ENCODE measurements at regions not wholly inside any gene's neighbourhood (a gene's known extent, or its start where the extent isn't known, plus 50 kb on each side); places are given as distances from the start of the nearest gene placed in this dataset.

DNA sequence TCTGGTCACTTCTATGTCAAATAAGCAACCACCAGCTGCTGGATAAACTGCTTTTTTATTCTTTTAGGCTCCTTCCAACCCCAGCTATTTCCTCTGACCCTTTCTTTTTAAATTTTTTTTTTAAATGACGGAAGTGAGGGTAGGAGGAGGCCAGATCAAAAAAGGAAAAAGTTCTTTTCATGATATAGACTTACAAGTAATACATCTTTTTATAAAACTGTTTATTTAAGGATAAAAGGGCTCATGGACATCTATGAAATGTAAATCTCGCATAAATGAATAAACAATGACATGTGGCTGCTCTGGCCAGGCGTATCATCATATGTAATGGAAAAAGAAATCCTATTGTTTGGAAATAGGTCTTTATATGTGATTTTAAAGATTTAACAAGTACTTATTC is 169.0 kb upstream of the ATP2B1 start:
- TF ChIP-seq, protein P1, sequence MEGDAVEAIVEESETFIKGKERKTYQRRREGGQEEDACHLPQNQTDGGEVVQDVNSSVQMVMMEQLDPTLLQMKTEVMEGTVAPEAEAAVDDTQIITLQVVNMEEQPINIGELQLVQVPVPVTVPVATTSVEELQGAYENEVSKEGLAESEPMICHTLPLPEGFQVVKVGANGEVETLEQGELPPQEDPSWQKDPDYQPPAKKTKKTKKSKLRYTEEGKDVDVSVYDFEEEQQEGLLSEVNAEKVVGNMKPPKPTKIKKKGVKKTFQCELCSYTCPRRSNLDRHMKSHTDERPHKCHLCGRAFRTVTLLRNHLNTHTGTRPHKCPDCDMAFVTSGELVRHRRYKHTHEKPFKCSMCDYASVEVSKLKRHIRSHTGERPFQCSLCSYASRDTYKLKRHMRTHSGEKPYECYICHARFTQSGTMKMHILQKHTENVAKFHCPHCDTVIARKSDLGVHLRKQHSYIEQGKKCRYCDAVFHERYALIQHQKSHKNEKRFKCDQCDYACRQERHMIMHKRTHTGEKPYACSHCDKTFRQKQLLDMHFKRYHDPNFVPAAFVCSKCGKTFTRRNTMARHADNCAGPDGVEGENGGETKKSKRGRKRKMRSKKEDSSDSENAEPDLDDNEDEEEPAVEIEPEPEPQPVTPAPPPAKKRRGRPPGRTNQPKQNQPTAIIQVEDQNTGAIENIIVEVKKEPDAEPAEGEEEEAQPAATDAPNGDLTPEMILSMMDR (IDR thresholded peaks at IDR 0.05), result no peak
- no peak overlapping the region for H3K27ac ChIP-seq
- intact Hi-C loops (cut with DNase I), result no loop called here
- H3K27me3 ChIP-seq, result no peaks in the 10 kb centered on the region
- no peaks in the 10 kb centered on the region for H3K4me1 ChIP-seq
- DNase-seq, result peak in 1 of 4 donors; percentile 37
- H3K9me3 ChIP-seq, result no peaks in the 10 kb centered on the region
- ATAC-seq, result no peak
- no peak overlapping the region for H3K4me3 ChIP-seq
- no peaks in the 10 kb centered on the region for H3K36me3 ChIP-seq

DNA sequence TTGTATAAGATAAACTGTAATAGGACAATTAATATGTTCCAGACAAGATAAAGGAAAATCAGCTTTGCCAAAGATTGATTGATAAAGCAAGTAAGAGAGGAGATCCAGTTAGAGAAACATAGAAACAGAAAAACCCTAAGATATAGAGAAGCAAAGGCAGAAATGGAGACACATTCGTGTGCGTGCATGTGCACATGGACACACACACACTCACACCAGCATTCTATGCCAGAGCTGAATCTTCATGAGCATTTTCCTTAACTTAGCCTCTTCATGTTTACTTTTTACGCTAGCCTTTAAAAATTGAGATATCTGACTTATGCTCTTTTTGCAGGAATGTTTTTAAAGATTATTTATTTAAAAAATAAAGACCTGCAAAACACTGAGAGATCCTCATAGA is 168.5 kb upstream of the ATP2B1 start:
- intact Hi-C loops (cut with DNase I), result no loop called here
- TF ChIP-seq, protein P1 (IDR thresholded peaks at IDR 0.05), result no peak
- Histone ChIP-seq H3K9me3 (no peaks in the 10 kb centered on the region), H3K4me1 (no peaks in the 10 kb centered on the region), H3K27ac (no peak overlapping the region), H3K27me3 (no peaks in the 10 kb centered on the region), H3K4me3 (no peak overlapping the region), H3K36me3 (no peaks in the 10 kb centered on the region)
- ATAC-seq, result no peak
- DNase-seq, result no peak

DNA sequence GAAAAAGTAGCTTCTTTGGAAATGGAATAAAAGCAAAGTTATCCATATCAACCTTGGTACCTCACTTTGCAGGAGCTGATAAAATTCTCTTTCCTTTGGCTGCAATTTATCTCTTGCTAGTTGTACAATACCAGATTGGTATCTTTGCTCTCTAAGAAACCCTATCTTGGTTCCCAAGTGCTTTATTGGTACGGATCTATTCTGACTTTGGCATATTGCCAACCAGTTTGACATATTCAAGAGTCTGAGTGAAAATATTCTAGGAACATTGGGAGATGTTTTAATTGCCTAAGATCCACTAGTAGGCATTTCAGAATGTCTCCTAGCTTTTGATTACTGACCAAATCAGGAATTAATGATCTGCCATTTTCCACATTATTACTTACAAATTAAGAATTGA is 167.2 kb upstream of the ATP2B1 start:
- DNase-seq, result no peak
- H3K36me3 ChIP-seq, result no peaks in the 10 kb centered on the region
- no peak for ATAC-seq
- intact Hi-C loops (cut with DNase I), result no loop called here
- no peak overlapping the region for H3K4me3 ChIP-seq
- TF ChIP-seq, protein P1 (IDR thresholded peaks at IDR 0.05), result no peak
- H3K4me1 ChIP-seq, result no peaks in the 10 kb centered on the region
- H3K9me3 ChIP-seq, result peaks cover 0 to 5% of the 10 kb centered on the region in 2 donors
- H3K27ac ChIP-seq, result no peak overlapping the region
- H3K27me3 ChIP-seq, result no peaks in the 10 kb centered on the region

DNA sequence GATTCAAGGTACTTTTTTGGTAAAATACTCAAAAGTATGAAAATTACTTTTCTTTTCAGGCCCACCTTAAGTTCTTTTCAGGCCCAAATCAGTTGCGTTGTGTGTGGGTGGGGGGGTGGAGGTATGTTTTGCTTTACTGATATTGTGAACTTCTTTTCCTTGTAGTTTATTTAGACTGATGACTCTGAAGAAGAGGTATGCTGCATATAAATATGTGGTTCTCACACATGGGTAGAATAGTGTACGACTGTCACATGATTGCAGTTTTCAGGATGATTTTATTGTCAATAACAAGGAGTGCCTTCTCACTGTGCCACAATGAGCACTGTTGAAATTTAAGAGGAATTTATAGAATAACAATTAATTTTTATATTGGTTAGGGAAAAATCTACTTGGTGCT is 166.6 kb upstream of the ATP2B1 start:
- peaks cover 0 to 11% of the 10 kb centered on the region in 2 donors for H3K9me3 ChIP-seq
- no peaks in the 10 kb centered on the region for H3K36me3 ChIP-seq
- H3K4me3 ChIP-seq, result no peak overlapping the region
- intact Hi-C loops (cut with DNase I), result no loop called here
- H3K4me1 ChIP-seq, result no peaks in the 10 kb centered on the region
- no peak overlapping the region for H3K27ac ChIP-seq
- DNase-seq, result no peak
- ATAC-seq, result no peak
- TF ChIP-seq, protein P1 (IDR thresholded peaks at IDR 0.05), result no peak
- no peaks in the 10 kb centered on the region for H3K27me3 ChIP-seq

- no peaks in the 10 kb centered on the region for H3K36me3 ChIP-seq
- no peaks in the 10 kb centered on the region for H3K27me3 ChIP-seq
- no peaks in the 10 kb centered on the region for H3K4me1 ChIP-seq
- no peak overlapping the region for H3K4me3 ChIP-seq
- H3K9me3 ChIP-seq, result peaks cover 0 to 12% of the 10 kb centered on the region in 2 donors
- DNase-seq (no peak), ATAC-seq (no peak)
- intact Hi-C loops (cut with DNase I), result no loop called here
- TF ChIP-seq, protein P1 (IDR thresholded peaks at IDR 0.05), result no peak
- no peak overlapping the region for H3K27ac ChIP-seq
Observed at GRCh38 chr12:89874146-89874545, 165.5 kb upstream of the ATP2B1 start.

All from left lung (tissue), 4 donors.